ENCODE measurements at regions not wholly inside any gene's neighbourhood (a gene's known extent, or its start where the extent isn't known, plus 50 kb on each side); places are given as distances from the start of the nearest gene placed in this dataset.
A peak's percentile ranks its signal among the peaks of the same experiment; 100 is the strongest.
"Not testable (repeated sequence)": the region's sequence is repeated elsewhere in the genome, so short reads cannot be mapped to it uniquely, and the experiment has no call there.

- no peak for DNase-seq (ENCODE audit: extremely low read depth, low read depth)
These were observed 73.0 kb downstream of the GBP6 start for GRCh38 chr1:89436856-89437255.

GRCh38 chr1:89438301-89438700 lies 74.4 kb downstream of the GBP6 start:
- not testable (repeated sequence) for DNase-seq (ENCODE audit: extremely low read depth, low read depth)

DNA sequence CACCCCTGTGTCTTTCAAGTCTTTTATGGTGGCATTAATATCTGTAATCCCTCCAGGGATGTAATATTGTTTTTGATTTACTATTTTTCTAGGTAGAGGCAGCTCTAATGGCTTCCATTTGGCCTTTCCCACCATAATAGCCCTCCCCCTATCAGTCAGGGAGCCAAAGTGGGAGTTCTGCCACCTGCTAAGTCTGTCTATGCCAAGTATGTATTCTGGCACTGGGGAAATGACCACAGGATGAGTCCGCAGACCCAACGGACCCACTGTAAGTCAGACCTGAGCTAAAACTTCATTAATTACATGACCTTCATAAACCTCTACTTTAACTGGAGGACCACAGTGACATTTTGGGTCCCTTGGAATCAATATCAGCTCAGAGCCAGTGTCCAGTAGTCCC lies 77.1 kb downstream of the GBP6 start:
- no peak for DNase-seq (ENCODE audit: extremely low read depth, low read depth)

GRCh38 chr1:89444791-89445190 lies 79.8 kb upstream of the LRRC8B start:
- no peak for DNase-seq (ENCODE audit: extremely low read depth, low read depth)

GRCh38 chr1:89451011-89451410 lies 73.6 kb upstream of the LRRC8B start:
- DNase-seq (ENCODE audit: extremely low read depth, low read depth): no peak

GRCh38 chr1:89453123-89453972 lies 71.3 kb upstream of the LRRC8B start:
- no peak for DNase-seq (ENCODE audit: extremely low read depth, low read depth)

DNA sequence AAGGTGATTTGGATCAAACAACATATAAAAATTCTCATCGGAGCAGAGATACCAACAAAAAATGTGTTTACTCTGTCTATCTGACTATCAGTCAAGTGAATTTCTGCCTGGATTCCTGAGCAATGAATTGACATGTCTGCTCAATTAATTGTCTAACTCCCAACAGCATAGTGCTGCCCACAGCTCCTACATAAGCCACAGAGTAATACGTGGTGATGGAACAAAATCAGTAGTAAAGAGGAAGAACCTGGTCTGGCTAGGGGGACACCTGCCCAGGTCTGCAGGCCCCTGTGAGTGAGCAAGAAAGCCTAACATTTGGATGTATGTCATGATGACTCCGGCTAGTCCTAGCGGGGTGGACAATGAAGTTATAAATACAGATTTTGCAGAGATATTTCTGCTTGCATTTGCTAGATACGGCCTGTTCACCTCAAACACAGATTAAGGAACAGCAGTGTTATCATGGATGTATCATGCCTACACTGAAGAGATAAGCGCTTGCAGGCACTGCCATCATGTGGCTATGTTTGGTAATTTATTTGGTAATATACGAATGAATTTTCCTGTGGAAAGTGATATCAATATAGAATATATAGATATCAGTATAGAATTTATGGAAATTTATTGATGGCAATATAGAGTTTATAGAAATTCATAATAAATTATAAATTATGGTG lies 69.6 kb upstream of the LRRC8B start:
- DNase-seq (ENCODE audit: extremely low read depth, low read depth): peak; percentile 49

DNA sequence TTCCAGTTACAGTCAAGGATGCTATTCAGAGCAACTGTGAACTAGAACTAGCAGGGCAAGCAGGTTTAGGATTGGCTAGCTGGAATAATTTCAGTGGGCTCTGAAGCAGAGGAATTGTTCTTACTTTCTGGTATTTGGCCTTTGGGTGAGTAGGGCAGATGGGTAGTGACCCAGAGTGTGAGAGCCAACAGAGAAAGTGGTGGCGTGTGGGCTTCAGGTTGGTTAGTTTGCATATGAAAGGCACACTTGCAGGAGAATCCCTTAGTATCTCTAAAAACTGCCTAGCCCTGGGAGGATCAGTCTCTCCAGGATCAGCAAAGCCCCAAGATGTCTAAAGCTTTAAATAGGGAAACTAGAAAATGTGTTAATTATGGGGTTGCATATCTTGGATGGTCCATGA lies 67.6 kb upstream of the LRRC8B start:
- DNase-seq (ENCODE audit: extremely low read depth, low read depth): no peak

DNA sequence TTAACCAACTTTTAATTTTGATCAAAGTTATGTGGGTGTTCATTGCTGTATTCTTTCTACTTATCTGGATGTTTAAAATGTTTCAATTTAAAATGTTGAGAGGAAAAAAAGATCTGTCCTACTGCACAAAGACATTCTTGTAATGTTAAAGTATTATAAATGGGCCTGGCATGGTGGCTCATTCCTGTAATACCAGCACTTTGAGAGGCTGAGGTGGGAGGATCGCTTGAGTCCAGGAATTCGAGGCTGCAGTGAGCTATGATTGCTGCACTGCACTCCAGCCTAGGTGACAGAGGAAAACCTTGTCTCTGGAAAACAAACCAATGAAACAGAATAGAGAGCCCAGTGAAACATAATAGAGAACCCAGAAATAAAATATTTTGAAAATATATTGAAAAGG lies 65.5 kb upstream of the LRRC8B start:
- no peak for DNase-seq (ENCODE audit: extremely low read depth, low read depth)

GRCh38 chr1:89460325-89460724 lies 64.3 kb upstream of the LRRC8B start:
- no peak for DNase-seq (ENCODE audit: extremely low read depth, low read depth)

DNA sequence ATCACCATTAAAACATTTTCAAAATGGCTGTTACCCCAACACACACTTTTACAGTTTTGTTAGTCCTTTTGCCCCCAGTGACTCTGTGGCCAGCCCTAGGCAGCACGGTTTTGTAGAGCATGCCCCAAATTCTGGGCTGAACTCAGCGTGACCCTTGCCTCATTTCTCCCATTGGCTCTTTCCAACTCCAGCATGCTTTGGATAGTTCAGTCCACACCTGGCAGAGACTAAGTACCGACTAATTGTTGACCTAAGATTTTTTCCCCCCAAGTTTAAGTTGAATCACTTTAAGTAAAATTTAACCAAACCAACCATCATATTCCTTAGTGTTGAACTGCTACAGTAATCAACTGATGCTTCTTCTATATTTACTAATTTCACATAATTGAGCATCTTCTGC lies 62.4 kb upstream of the LRRC8B start:
- DNase-seq (ENCODE audit: extremely low read depth, low read depth): no peak

- DNase-seq (ENCODE audit: extremely low read depth, low read depth): no peak
These were observed 60.6 kb upstream of the LRRC8B start for GRCh38 chr1:89464008-89464407.

- no peak for DNase-seq (ENCODE audit: extremely low read depth, low read depth)
These were observed 59.4 kb upstream of the LRRC8B start for GRCh38 chr1:89465201-89465600.

- DNase-seq (ENCODE audit: extremely low read depth, low read depth): no peak
These were observed 58.2 kb upstream of the LRRC8B start for GRCh38 chr1:89466307-89466930.

DNA sequence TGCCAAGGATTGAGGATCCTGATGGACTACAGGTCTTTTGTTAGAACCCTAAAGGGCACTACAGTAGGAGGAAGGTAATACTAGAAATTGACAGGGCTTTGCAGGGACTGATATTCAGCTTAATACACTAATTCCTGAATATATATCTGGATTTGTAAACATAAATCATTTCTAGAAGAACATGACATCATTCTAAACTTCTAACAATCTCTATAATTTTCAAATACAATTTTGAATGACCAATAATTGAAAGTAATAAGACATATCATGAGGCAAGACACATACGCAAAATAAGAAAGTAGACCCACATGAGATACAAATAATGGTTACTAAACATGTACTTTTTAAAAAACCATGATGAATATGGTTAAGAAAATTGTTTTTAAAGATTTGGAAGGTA lies 52.4 kb upstream of the LRRC8B start:
- no peak for DNase-seq (ENCODE audit: extremely low read depth, low read depth)

DNA sequence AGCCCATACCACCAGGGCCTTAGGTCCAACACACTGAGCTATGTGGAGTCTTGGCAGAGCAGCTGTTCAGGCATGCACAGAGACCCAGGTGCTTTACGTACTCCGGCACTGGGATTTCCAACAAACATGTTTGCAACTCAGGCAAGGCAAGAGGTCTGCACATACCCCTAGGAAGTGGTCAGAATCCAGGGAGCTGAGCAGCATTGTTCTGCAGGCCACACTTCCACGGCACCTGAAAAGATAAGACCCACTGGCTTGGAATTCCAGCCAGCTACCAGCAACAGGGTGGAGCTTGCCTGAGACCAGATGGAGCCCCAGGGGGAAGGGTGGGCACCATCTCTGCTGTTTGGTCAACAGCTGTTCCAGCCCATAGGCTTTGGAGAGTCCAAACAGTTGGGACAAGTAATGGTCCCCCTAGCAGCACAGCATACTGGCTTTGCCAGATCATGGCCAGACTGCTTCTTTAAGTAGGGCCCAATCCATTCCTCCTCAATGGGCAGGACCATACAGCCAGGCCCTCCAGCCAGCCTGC lies 51.7 kb upstream of the LRRC8B start:
- no peak for DNase-seq (ENCODE audit: extremely low read depth, low read depth)

Measured in NCI-H460 (cell line).